ENCODE measurements at regions not wholly inside any gene's neighbourhood (a gene's known extent, or its start where the extent isn't known, plus 50 kb on each side); places are given as distances from the start of the nearest gene placed in this dataset.

- TF ChIP-seq CTCF (IDR thresholded peaks at IDR 0.05; ENCODE audit: low read depth, low read length, missing control alignments): no peak
- H3K4me3 ChIP-seq (ENCODE audit: low read depth, low read length): no peak overlapping the region
- no peak for DNase-seq (ENCODE audit: low read depth)
Observed at GRCh38 chr18:71837547-71837946, 706.6 kb downstream of the CBLN2 start.

DNA sequence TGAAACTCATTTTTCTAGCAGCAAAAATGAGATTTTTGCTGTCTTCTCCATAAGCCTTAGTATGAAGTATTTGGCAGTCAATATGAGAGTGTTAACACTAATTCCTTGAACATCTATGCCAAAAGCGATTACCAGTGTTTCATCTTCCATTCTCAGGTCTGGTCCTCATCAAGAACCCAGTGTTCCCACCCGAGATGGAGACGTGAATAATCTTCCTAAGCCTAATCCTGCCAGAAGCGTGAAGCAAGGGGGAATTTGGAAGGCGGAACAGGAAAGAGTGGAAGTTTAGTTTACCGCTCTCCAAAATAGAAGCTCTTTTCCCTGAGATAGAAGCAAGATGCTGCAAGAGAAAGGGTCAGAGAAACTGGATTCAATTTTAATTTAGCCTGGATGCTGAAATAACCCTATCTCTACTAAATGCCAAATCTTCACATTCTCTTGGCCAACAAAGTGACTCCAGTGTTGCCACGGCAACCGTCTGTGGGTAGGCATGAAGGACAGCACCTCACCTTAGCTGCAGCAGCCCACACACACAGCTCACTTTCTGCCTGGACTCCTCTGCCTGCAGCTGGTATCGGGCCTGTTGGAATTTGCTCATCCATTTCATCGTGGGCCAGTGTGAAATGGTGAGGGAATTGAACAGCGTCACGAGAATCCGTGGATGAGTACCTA is 711.1 kb downstream of the CBLN2 start:
- no peak for TF ChIP-seq CTCF (IDR thresholded peaks at IDR 0.05; ENCODE audit: low read depth, low read length, missing control alignments)
- no peak overlapping the region for H3K4me3 ChIP-seq (ENCODE audit: low read depth, low read length)
- no peak for DNase-seq (ENCODE audit: low read depth)

- TF ChIP-seq CTCF (IDR thresholded peaks at IDR 0.05; ENCODE audit: low read depth, low read length, missing control alignments): no peak
- no peak overlapping the region for H3K4me3 ChIP-seq (ENCODE audit: low read depth, low read length)
- DNase-seq (ENCODE audit: low read depth): no peak
Observed at GRCh38 chr18:71831039-71831438, 713.1 kb downstream of the CBLN2 start.

DNA sequence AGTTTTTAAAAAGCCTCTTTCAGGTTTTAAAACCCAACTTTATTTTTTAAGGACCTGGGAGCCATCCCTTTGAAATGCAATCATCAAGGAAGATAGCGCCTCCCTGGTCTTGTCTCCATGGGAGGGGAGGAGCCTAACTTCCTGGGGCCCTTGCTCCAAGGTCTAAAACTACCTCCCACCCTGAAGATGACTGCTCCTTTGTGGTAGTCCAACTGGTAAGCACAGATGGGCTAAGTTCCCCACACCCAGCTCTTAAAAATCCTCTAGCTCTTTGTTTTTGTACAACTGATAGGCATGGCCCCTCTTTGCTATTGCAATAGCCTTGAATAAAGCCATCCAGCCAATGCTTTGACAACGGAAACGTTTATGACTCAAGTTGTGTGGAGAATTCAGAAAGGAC is 716.8 kb downstream of the CBLN2 start:
- no peak for TF ChIP-seq CTCF (IDR thresholded peaks at IDR 0.05; ENCODE audit: low read depth, low read length, missing control alignments)
- H3K4me3 ChIP-seq (ENCODE audit: low read depth, low read length): no peak overlapping the region
- DNase-seq (ENCODE audit: low read depth): no peak

GRCh38 chr18:71815305-71815704 is 728.8 kb downstream of the CBLN2 start:
- TF ChIP-seq CTCF (IDR thresholded peaks at IDR 0.05; ENCODE audit: low read depth, low read length, missing control alignments): no peak
- DNase-seq (ENCODE audit: low read depth): no peak
- H3K4me3 ChIP-seq (ENCODE audit: low read depth, low read length): no peak overlapping the region

DNA sequence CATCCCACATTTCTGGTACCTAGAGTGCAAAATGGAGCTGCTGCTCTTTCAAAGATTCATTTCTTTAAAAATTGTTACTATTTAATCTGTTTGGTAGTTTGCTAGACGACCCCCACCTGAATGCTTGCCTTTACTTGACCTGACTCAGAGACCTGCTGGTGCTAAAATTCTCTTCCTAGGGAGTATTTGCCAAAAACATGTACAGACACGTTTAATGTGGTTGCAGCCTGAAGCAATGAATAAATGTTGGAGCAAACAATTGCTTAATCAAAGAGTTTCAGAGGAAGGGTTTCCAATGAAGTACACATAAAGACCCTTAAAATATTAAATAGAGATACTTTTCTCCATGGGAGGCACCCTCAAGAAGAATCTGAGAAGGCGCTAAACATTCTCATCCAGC is 734.4 kb downstream of the CBLN2 start:
- DNase-seq (ENCODE audit: low read depth): no peak
- H3K4me3 ChIP-seq (ENCODE audit: low read depth, low read length): no peak overlapping the region
- TF ChIP-seq CTCF (IDR thresholded peaks at IDR 0.05; ENCODE audit: low read depth, low read length, missing control alignments): no peak

GRCh38 chr18:71808616-71809015 is 735.5 kb downstream of the CBLN2 start:
- no peak for TF ChIP-seq CTCF (IDR thresholded peaks at IDR 0.05; ENCODE audit: low read depth, low read length, missing control alignments)
- DNase-seq (ENCODE audit: low read depth): no peak
- no peak overlapping the region for H3K4me3 ChIP-seq (ENCODE audit: low read depth, low read length)
